Breast epithelium (tissue), 3 donors: ENCODE measurements at regions not wholly inside any gene's neighbourhood (a gene's known extent, or its start where the extent isn't known, plus 50 kb on each side); places are given as distances from the start of the nearest gene placed in this dataset.

Experiments
- CTCF ChIP-seq, 3 donors: fragments of 450-650 bp; IDR thresholded peaks; one replicate each; pipeline ENCODE4 v1.5.1; 2016 to 2017; ENCODE audit warnings: antibody characterized with exemption in 3 of 3, mild to moderate bottlenecking in 3 of 3, moderate library complexity in 3 of 3
- POLR2AphosphoS5 ChIP-seq, 3 donors: sonication (generic); formaldehyde crosslinking; IDR thresholded peaks; one replicate each; pipeline ENCODE4 v1.6.1; 2017; ENCODE audit warnings: antibody characterized with exemption in 3 of 3

- no peak for TF ChIP-seq CTCF (IDR thresholded peaks at IDR 0.05)
- TF ChIP-seq POLR2AphosphoS5 (IDR thresholded peaks at IDR 0.05), result no peak
Observed at GRCh38 chr2:19128148-19128547, 230.3 kb downstream of the OSR1 start.
